ENCODE measurements at regions not wholly inside any gene's neighbourhood (a gene's known extent, or its start where the extent isn't known, plus 50 kb on each side); places are given as distances from the start of the nearest gene placed in this dataset.
A peak's percentile ranks its signal among the peaks of the same experiment; 100 is the strongest.

DNA sequence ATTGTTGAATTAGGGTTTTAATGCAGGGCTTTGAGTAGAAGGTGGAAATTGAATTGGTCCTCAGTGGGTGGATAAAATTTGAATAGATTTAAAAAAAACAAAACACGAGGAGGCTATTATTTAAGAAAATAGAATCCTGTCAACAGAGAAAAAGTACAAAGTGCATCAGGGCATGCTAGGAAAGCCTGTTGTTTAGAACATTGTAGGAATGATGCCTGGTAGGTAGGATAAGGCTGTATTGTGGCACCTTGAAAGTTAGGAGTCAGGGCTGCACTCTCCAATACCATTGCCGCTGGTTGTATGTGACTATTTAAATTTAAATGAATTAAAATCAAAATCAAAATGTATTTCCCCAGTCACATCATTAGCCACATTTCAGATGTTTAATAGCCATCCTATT lies 363.9 kb downstream of the UTRN start (continued):
- TF ChIP-seq, protein P1, sequence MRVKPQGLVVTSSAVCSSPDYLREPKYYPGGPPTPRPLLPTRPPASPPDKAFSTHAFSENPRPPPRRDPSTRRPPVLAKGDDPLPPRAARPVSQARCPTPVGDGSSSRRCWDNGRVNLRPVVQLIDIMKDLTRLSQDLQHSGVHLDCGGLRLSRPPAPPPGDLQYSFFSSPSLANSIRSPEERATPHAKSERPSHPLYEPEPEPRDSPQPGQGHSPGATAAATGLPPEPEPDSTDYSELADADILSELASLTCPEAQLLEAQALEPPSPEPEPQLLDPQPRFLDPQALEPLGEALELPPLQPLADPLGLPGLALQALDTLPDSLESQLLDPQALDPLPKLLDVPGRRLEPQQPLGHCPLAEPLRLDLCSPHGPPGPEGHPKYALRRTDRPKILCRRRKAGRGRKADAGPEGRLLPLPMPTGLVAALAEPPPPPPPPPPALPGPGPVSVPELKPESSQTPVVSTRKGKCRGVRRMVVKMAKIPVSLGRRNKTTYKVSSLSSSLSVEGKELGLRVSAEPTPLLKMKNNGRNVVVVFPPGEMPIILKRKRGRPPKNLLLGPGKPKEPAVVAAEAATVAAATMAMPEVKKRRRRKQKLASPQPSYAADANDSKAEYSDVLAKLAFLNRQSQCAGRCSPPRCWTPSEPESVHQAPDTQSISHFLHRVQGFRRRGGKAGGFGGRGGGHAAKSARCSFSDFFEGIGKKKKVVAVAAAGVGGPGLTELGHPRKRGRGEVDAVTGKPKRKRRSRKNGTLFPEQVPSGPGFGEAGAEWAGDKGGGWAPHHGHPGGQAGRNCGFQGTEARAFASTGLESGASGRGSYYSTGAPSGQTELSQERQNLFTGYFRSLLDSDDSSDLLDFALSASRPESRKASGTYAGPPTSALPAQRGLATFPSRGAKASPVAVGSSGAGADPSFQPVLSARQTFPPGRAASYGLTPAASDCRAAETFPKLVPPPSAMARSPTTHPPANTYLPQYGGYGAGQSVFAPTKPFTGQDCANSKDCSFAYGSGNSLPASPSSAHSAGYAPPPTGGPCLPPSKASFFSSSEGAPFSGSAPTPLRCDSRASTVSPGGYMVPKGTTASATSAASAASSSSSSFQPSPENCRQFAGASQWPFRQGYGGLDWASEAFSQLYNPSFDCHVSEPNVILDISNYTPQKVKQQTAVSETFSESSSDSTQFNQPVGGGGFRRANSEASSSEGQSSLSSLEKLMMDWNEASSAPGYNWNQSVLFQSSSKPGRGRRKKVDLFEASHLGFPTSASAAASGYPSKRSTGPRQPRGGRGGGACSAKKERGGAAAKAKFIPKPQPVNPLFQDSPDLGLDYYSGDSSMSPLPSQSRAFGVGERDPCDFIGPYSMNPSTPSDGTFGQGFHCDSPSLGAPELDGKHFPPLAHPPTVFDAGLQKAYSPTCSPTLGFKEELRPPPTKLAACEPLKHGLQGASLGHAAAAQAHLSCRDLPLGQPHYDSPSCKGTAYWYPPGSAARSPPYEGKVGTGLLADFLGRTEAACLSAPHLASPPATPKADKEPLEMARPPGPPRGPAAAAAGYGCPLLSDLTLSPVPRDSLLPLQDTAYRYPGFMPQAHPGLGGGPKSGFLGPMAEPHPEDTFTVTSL (CRISPR knock-in tag; IDR thresholded peaks at IDR 0.05; ENCODE audit: borderline replicate concordance), result peak; percentile 79; the same call in 1 of the 2 replicates
- peak; percentile 62 for TF ChIP-seq FOXA3 (CRISPR knock-in tag; IDR thresholded peaks at IDR 0.05)
- peak; percentile 49; the same call in 1 of the 2 replicates for TF ChIP-seq BCL6 (CRISPR knock-in tag; IDR thresholded peaks at IDR 0.05)
- no peak for TF ChIP-seq FOSL2 (CRISPR knock-in tag; IDR thresholded peaks at IDR 0.05)
- no peak for TF ChIP-seq ZNF30 (CRISPR knock-in tag; IDR thresholded peaks at IDR 0.05)
- peak; percentile 51 for TF ChIP-seq TEAD3 (CRISPR knock-in tag; optimal IDR thresholded peaks at IDR 0.05; ENCODE audit: borderline replicate concordance)
- TF ChIP-seq ZNF792 (CRISPR knock-in tag; IDR thresholded peaks at IDR 0.05), result peak; percentile 39; the same call in 1 of the 2 replicates
- TF ChIP-seq ELF3 (CRISPR knock-in tag; IDR thresholded peaks at IDR 0.05), result peak; percentile 34
- TF ChIP-seq, protein P2, sequence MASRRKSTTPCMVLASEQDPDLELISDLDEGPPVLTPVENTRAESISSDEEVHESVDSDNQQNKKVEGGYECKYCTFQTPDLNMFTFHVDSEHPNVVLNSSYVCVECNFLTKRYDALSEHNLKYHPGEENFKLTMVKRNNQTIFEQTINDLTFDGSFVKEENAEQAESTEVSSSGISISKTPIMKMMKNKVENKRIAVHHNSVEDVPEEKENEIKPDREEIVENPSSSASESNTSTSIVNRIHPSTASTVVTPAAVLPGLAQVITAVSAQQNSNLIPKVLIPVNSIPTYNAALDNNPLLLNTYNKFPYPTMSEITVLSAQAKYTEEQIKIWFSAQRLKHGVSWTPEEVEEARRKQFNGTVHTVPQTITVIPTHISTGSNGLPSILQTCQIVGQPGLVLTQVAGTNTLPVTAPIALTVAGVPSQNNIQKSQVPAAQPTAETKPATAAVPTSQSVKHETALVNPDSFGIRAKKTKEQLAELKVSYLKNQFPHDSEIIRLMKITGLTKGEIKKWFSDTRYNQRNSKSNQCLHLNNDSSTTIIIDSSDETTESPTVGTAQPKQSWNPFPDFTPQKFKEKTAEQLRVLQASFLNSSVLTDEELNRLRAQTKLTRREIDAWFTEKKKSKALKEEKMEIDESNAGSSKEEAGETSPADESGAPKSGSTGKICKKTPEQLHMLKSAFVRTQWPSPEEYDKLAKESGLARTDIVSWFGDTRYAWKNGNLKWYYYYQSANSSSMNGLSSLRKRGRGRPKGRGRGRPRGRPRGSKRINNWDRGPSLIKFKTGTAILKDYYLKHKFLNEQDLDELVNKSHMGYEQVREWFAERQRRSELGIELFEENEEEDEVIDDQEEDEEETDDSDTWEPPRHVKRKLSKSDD (CRISPR knock-in tag; IDR thresholded peaks at IDR 0.05; ENCODE audit: low read depth), result no peak
- TF ChIP-seq MED1 (CRISPR knock-in tag; IDR thresholded peaks at IDR 0.05), result peak; percentile 52; the same call in 1 of the 2 replicates
- no peak for TF ChIP-seq PLRG1 (conservative IDR thresholded peaks at IDR 0.05)
- no peak for TF ChIP-seq TMF1 (CRISPR knock-in tag; IDR thresholded peaks at IDR 0.05; ENCODE audit: low read depth)
- TF ChIP-seq, protein P3, sequence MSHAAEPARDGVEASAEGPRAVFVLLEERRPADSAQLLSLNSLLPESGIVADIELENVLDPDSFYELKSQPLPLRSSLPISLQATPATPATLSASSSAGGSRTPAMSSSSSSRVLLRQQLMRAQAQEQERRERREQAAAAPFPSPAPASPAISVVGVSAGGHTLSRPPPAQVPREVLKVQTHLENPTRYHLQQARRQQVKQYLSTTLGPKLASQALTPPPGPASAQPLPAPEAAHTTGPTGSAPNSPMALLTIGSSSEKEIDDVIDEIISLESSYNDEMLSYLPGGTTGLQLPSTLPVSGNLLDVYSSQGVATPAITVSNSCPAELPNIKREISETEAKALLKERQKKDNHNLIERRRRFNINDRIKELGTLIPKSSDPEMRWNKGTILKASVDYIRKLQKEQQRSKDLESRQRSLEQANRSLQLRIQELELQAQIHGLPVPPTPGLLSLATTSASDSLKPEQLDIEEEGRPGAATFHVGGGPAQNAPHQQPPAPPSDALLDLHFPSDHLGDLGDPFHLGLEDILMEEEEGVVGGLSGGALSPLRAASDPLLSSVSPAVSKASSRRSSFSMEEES (CRISPR knock-in tag; IDR thresholded peaks at IDR 0.05), result no peak
- peak; percentile 26; the same call in 1 of the 2 replicates for TF ChIP-seq IRF2 (CRISPR knock-in tag; IDR thresholded peaks at IDR 0.05)
- TF ChIP-seq KAT8 (CRISPR knock-in tag; IDR thresholded peaks at IDR 0.05), result 0 out of 2 replicates have a peak, but pooled peaks have one; percentile 26

All from HepG2 (cell line).